ENCODE measurements at regions not wholly inside any gene's neighbourhood (a gene's known extent, or its start where the extent isn't known, plus 50 kb on each side); places are given as distances from the start of the nearest gene placed in this dataset.

DNA sequence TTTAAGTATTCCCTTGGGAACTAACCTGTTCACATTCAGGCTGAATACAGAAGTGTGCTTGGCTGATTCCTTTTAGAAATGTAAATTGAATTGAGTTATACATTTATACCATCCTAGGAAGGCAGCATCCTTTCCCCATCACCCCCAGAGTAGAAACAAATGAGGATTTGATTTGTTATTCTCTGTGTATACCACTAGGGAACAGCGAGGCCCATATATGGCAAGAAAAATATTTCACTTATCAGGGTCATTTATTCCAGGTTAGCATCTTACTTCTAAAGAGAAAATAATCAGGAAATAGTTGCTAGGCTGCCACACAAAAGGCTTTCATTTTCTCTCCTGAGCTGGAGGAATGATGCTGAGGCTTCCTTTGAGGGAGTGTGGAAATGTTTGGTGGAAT lies 516.9 kb downstream of the PIK3C3 start:
- Histone ChIP-seq H3K4me1 (ENCODE audit: insufficient read depth, insufficient read length) (no peaks in the 10 kb centered on the region), H3K27me3 (ENCODE audit: insufficient read depth, insufficient read length) (no peaks in the 10 kb centered on the region), H3K36me3 (ENCODE audit: insufficient read depth, insufficient read length, low read length) (no peaks in the 10 kb centered on the region), H3K4me3 (ENCODE audit: insufficient read length, low read depth) (no peak overlapping the region), H3K9me3 (ENCODE audit: insufficient read depth, low read length) (no peaks in the 10 kb centered on the region), H3K9ac (ENCODE audit: insufficient read length, low read depth) (no peak overlapping the region)
- TF ChIP-seq SUZ12 (IDR thresholded peaks at IDR 0.05; ENCODE audit: extremely low read depth, insufficient read depth, insufficient read length) (no peak), YY1 (IDR thresholded peaks at IDR 0.05; ENCODE audit: insufficient read depth, insufficient read length) (no peak), ZNF274 (IDR thresholded peaks at IDR 0.05; ENCODE audit: low read depth, low read length) (no peak)
- no peak for DNase-seq (ENCODE audit: low read depth, low spot score)

DNA sequence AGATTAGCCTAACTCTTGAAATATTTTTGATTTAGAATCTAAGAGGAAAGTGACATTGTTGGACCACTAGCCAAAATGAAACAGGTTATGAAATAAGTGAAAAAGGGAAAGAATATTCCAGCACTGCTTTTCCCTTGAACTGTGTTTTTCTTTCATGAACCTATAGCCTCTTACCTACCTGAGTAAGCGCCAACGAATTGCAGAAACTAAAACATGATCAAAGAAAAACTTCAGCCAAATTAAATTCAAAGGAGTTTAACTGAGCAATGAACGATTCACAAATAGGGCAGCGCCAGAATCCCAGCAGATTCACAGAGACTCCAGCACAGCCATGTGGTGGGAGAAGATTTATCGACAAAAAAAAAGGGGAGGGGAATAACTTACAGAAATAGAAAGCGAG lies 518.6 kb downstream of the PIK3C3 start:
- H3K36me3 ChIP-seq (ENCODE audit: insufficient read depth, insufficient read length, low read length), result no peaks in the 10 kb centered on the region
- no peak overlapping the region for H3K9ac ChIP-seq (ENCODE audit: insufficient read length, low read depth)
- H3K4me3 ChIP-seq (ENCODE audit: insufficient read length, low read depth), result no peak overlapping the region
- H3K4me1 ChIP-seq (ENCODE audit: insufficient read depth, insufficient read length), result no peaks in the 10 kb centered on the region
- DNase-seq (ENCODE audit: low read depth, low spot score), result no peak
- H3K27me3 ChIP-seq (ENCODE audit: insufficient read depth, insufficient read length), result no peaks in the 10 kb centered on the region
- TF ChIP-seq SUZ12 (IDR thresholded peaks at IDR 0.05; ENCODE audit: extremely low read depth, insufficient read depth, insufficient read length), result no peak
- no peak for TF ChIP-seq YY1 (IDR thresholded peaks at IDR 0.05; ENCODE audit: insufficient read depth, insufficient read length)
- no peak for TF ChIP-seq ZNF274 (IDR thresholded peaks at IDR 0.05; ENCODE audit: low read depth, low read length)
- no peaks in the 10 kb centered on the region for H3K9me3 ChIP-seq (ENCODE audit: insufficient read depth, low read length)

DNA sequence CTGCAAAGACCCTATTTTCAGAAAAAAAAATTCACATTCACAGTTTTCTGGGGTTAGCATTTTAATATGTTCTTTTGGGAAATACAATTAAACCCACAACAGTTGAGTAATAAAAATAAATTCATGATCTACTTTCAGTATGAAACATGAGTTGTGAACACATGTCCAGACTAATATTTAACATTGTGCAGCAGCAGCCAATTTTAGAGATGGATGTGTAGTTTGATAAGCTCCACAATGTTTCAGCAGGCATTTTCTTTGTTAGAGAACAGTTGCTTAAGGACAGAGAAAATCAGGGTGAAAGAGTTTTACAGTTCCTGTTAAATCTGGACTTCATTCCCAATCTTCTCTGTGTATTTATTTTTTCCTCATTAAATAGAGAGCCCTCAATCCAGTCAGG lies 519.5 kb downstream of the PIK3C3 start:
- no peaks in the 10 kb centered on the region for H3K4me1 ChIP-seq (ENCODE audit: insufficient read depth, insufficient read length)
- no peak overlapping the region for H3K4me3 ChIP-seq (ENCODE audit: insufficient read length, low read depth)
- no peaks in the 10 kb centered on the region for H3K36me3 ChIP-seq (ENCODE audit: insufficient read depth, insufficient read length, low read length)
- no peaks in the 10 kb centered on the region for H3K9me3 ChIP-seq (ENCODE audit: insufficient read depth, low read length)
- H3K9ac ChIP-seq (ENCODE audit: insufficient read length, low read depth), result no peak overlapping the region
- H3K27me3 ChIP-seq (ENCODE audit: insufficient read depth, insufficient read length), result no peaks in the 10 kb centered on the region
- no peak for DNase-seq (ENCODE audit: low read depth, low spot score)
- TF ChIP-seq ZNF274 (IDR thresholded peaks at IDR 0.05; ENCODE audit: low read depth, low read length) (no peak), YY1 (IDR thresholded peaks at IDR 0.05; ENCODE audit: insufficient read depth, insufficient read length) (no peak), SUZ12 (IDR thresholded peaks at IDR 0.05; ENCODE audit: extremely low read depth, insufficient read depth, insufficient read length) (no peak)

DNA sequence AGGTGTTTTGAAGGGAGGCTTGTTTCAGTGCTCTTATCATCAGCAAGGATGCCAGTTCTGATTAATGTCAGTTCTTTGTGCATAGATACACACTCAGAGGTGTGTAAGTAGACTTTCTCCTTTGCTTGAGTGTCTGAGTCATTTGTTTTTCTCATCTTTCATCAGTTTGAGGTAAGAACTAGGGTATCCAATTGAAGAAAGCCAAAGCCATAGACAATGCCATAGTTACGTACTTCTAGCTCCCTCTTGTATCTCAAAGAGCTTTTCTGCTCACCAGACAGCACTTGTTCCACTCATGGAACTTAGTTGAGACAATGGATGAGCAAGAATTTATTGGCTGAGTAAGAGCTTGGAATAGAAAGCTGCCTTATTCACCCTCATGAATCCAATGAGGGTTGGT lies 520.1 kb downstream of the PIK3C3 start:
- no peaks in the 10 kb centered on the region for H3K36me3 ChIP-seq (ENCODE audit: insufficient read depth, insufficient read length, low read length)
- no peak for TF ChIP-seq ZNF274 (IDR thresholded peaks at IDR 0.05; ENCODE audit: low read depth, low read length)
- TF ChIP-seq SUZ12 (IDR thresholded peaks at IDR 0.05; ENCODE audit: extremely low read depth, insufficient read depth, insufficient read length), result no peak
- no peak for TF ChIP-seq YY1 (IDR thresholded peaks at IDR 0.05; ENCODE audit: insufficient read depth, insufficient read length)
- no peak overlapping the region for H3K4me3 ChIP-seq (ENCODE audit: insufficient read length, low read depth)
- H3K9me3 ChIP-seq (ENCODE audit: insufficient read depth, low read length), result no peaks in the 10 kb centered on the region
- H3K27me3 ChIP-seq (ENCODE audit: insufficient read depth, insufficient read length), result no peaks in the 10 kb centered on the region
- H3K9ac ChIP-seq (ENCODE audit: insufficient read length, low read depth), result no peak overlapping the region
- H3K4me1 ChIP-seq (ENCODE audit: insufficient read depth, insufficient read length), result no peaks in the 10 kb centered on the region
- DNase-seq (ENCODE audit: low read depth, low spot score), result no peak

DNA sequence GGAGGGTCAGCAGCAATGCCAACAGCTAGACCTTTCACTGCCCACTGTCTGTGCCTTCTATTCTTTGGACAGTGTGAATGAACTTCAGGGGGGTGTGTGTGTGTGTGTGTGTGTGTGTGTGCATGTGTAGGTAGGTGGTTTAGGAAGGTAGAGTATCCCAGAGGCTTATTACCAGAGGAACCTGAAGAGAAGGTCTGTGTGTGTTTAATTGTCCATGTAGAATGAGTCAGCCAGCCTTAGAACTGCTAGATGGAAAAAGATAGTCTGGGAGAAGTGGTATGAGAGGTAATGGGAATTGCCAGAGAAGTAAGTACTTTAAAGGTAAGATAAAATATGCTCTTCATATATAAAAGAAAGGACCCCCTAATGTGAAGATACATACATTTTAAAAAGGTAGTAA lies 522.2 kb downstream of the PIK3C3 start:
- H3K9me3 ChIP-seq (ENCODE audit: insufficient read depth, low read length), result no peaks in the 10 kb centered on the region
- H3K9ac ChIP-seq (ENCODE audit: insufficient read length, low read depth), result no peak overlapping the region
- no peak for TF ChIP-seq SUZ12 (IDR thresholded peaks at IDR 0.05; ENCODE audit: extremely low read depth, insufficient read depth, insufficient read length)
- TF ChIP-seq ZNF274 (IDR thresholded peaks at IDR 0.05; ENCODE audit: low read depth, low read length), result no peak
- no peak for TF ChIP-seq YY1 (IDR thresholded peaks at IDR 0.05; ENCODE audit: insufficient read depth, insufficient read length)
- no peaks in the 10 kb centered on the region for H3K36me3 ChIP-seq (ENCODE audit: insufficient read depth, insufficient read length, low read length)
- DNase-seq (ENCODE audit: low read depth, low spot score), result no peak
- no peaks in the 10 kb centered on the region for H3K27me3 ChIP-seq (ENCODE audit: insufficient read depth, insufficient read length)
- no peak overlapping the region for H3K4me3 ChIP-seq (ENCODE audit: insufficient read length, low read depth)
- no peaks in the 10 kb centered on the region for H3K4me1 ChIP-seq (ENCODE audit: insufficient read depth, insufficient read length)

DNA sequence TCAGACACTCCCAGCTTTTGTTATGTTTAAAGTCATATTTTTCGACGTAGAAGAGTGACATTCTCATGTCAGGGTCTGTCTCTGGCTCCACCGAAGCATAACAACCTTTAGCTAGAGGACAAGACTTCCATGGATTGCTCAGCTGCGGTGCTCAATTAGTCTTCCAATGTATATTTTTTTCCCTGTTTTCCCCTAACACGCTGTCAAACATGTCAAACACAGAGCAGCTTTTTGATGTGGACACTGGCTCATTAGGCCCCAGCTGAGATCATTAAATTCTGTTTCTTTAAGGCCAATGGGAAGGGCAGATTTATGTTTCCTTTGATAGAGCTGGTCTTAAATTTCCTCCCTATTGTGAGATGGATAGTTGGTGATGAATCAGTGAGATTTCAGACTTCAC lies 525.4 kb downstream of the PIK3C3 start:
- no peaks in the 10 kb centered on the region for H3K9me3 ChIP-seq (ENCODE audit: insufficient read depth, low read length)
- H3K4me1 ChIP-seq (ENCODE audit: insufficient read depth, insufficient read length), result no peaks in the 10 kb centered on the region
- no peak overlapping the region for H3K9ac ChIP-seq (ENCODE audit: insufficient read length, low read depth)
- TF ChIP-seq SUZ12 (IDR thresholded peaks at IDR 0.05; ENCODE audit: extremely low read depth, insufficient read depth, insufficient read length) (no peak), YY1 (IDR thresholded peaks at IDR 0.05; ENCODE audit: insufficient read depth, insufficient read length) (no peak), ZNF274 (IDR thresholded peaks at IDR 0.05; ENCODE audit: low read depth, low read length) (no peak)
- no peaks in the 10 kb centered on the region for H3K27me3 ChIP-seq (ENCODE audit: insufficient read depth, insufficient read length)
- H3K36me3 ChIP-seq (ENCODE audit: insufficient read depth, insufficient read length, low read length), result no peaks in the 10 kb centered on the region
- no peak for DNase-seq (ENCODE audit: low read depth, low spot score)
- no peak overlapping the region for H3K4me3 ChIP-seq (ENCODE audit: insufficient read length, low read depth)

DNA sequence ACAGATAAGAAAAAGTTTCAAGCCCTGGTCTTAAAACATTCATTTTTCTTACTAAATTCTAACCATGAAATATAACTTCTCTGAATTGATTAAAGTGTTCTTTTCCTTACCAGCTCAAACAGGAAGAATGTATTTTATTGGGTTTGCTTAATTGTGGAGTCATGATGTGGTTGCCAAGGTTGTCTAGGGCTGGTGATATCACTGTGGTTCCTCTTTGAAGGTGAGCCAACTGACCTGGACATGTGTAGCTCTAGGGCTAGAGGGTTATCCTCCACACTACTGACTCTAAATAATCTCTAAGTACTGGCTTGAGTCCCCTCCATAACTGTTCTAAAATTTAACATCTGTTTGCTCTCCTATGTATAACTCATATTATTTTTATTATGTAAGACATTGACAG lies 529.6 kb downstream of the PIK3C3 start:
- H3K4me3 ChIP-seq (ENCODE audit: insufficient read length, low read depth), result no peak overlapping the region
- no peaks in the 10 kb centered on the region for H3K27me3 ChIP-seq (ENCODE audit: insufficient read depth, insufficient read length)
- H3K36me3 ChIP-seq (ENCODE audit: insufficient read depth, insufficient read length, low read length), result no peaks in the 10 kb centered on the region
- H3K4me1 ChIP-seq (ENCODE audit: insufficient read depth, insufficient read length), result no peaks in the 10 kb centered on the region
- H3K9ac ChIP-seq (ENCODE audit: insufficient read length, low read depth), result no peak overlapping the region
- no peak for DNase-seq (ENCODE audit: low read depth, low spot score)
- TF ChIP-seq YY1 (IDR thresholded peaks at IDR 0.05; ENCODE audit: insufficient read depth, insufficient read length), result no peak
- TF ChIP-seq ZNF274 (IDR thresholded peaks at IDR 0.05; ENCODE audit: low read depth, low read length), result no peak
- no peak for TF ChIP-seq SUZ12 (IDR thresholded peaks at IDR 0.05; ENCODE audit: extremely low read depth, insufficient read depth, insufficient read length)
- H3K9me3 ChIP-seq (ENCODE audit: insufficient read depth, low read length), result no peaks in the 10 kb centered on the region

DNA sequence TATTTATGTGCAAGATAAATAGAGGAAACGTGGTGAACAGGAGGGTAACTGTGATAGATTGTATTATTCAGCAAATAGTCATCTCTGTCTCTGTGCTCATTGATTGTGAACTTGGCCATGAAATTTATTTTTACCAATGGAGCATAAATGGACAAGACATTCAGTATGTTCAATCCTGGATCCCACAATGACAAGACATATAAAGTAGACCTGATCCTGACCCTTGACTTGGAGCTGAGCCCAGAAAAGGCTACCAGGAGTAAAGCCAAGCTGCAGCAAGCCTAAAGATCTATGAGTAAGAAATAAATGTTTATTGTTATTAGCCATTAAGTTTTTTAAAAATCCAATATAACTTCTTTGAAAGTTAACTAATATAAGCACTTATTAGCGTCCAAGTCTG lies 531.2 kb downstream of the PIK3C3 start:
- no peak for DNase-seq (ENCODE audit: low read depth, low spot score)

More for the DNA sequence above, 531.2 kb downstream of the PIK3C3 start:
- H3K27me3 ChIP-seq (ENCODE audit: insufficient read depth, insufficient read length), result no peaks in the 10 kb centered on the region
- no peaks in the 10 kb centered on the region for H3K9me3 ChIP-seq (ENCODE audit: insufficient read depth, low read length)
- no peaks in the 10 kb centered on the region for H3K4me1 ChIP-seq (ENCODE audit: insufficient read depth, insufficient read length)
- H3K9ac ChIP-seq (ENCODE audit: insufficient read length, low read depth), result no peak overlapping the region
- no peaks in the 10 kb centered on the region for H3K36me3 ChIP-seq (ENCODE audit: insufficient read depth, insufficient read length, low read length)
- TF ChIP-seq ZNF274 (IDR thresholded peaks at IDR 0.05; ENCODE audit: low read depth, low read length) (no peak), YY1 (IDR thresholded peaks at IDR 0.05; ENCODE audit: insufficient read depth, insufficient read length) (no peak), SUZ12 (IDR thresholded peaks at IDR 0.05; ENCODE audit: extremely low read depth, insufficient read depth, insufficient read length) (no peak)
- H3K4me3 ChIP-seq (ENCODE audit: insufficient read length, low read depth), result no peak overlapping the region

Measured in NT2/D1 (cell line).